Sigmoid colon (tissue), 4 donors: ENCODE measurements at regions not wholly inside any gene's neighbourhood (a gene's known extent, or its start where the extent isn't known, plus 50 kb on each side); places are given as distances from the start of the nearest gene placed in this dataset.

Experiments used
- EP300 ChIP-seq, 4 donors: sonication (generic); formaldehyde crosslinking; IDR thresholded peaks; one replicate each; pipeline ENCODE4 v1.6.1; 2017; ENCODE audit warnings: antibody characterized with exemption in 4 of 4
- POLR2A ChIP-seq, 2 donors: fragments of 450-650 bp; IDR thresholded peaks; one replicate each; pipeline ENCODE4 v1.6.1; 2016; ENCODE audit warnings: antibody characterized with exemption in 2 of 2, mild to moderate bottlenecking in 2 of 2, moderate library complexity in 2 of 2
- TF ChIP-seq, protein P1 (sequence below), 4 experiments: fragments of 450-650 bp in 3 of 4; fragments of 200-600 bp in 1 of 4; IDR thresholded peaks; one replicate each; pipeline ENCODE4 v1.5.1; 2016 to 2019; ENCODE audit warnings: antibody characterized with exemption in 4 of 4, mild to moderate bottlenecking in 3 of 4, moderate library complexity in 2 of 4

GRCh38 chr7:85498031-85498430 is 311.2 kb upstream of the SEMA3D start:
- TF ChIP-seq, protein P1, sequence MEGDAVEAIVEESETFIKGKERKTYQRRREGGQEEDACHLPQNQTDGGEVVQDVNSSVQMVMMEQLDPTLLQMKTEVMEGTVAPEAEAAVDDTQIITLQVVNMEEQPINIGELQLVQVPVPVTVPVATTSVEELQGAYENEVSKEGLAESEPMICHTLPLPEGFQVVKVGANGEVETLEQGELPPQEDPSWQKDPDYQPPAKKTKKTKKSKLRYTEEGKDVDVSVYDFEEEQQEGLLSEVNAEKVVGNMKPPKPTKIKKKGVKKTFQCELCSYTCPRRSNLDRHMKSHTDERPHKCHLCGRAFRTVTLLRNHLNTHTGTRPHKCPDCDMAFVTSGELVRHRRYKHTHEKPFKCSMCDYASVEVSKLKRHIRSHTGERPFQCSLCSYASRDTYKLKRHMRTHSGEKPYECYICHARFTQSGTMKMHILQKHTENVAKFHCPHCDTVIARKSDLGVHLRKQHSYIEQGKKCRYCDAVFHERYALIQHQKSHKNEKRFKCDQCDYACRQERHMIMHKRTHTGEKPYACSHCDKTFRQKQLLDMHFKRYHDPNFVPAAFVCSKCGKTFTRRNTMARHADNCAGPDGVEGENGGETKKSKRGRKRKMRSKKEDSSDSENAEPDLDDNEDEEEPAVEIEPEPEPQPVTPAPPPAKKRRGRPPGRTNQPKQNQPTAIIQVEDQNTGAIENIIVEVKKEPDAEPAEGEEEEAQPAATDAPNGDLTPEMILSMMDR (IDR thresholded peaks at IDR 0.05) = no peak
- TF ChIP-seq EP300 (IDR thresholded peaks at IDR 0.05) = no peak
- no peak for TF ChIP-seq POLR2A (IDR thresholded peaks at IDR 0.05)
